HG02759 (cell line): ENCODE measurements at regions not wholly inside any gene's neighbourhood (a gene's known extent, or its start where the extent isn't known, plus 50 kb on each side); places are given as distances from the start of the nearest gene placed in this dataset.

Source experiments
- ATAC-seq: cut with Tn5 transposase; IDR thresholded peaks from one replicate; pipeline ENCODE4 v1.9.1; 2021; ENCODE audit warnings: mild to moderate bottlenecking, moderate library complexity; ENCODE audit not compliant: unreplicated experiment

GRCh38 chr16:51630076-51630475 is 479.0 kb upstream of the SALL1 start:
- ATAC-seq: no peak

- no peak for ATAC-seq
Observed at GRCh38 chr16:51629576-51629975, 478.5 kb upstream of the SALL1 start.

- no peak for ATAC-seq
Observed at GRCh38 chr16:51624080-51624775, 473.2 kb upstream of the SALL1 start.

- ATAC-seq: no peak
Observed at GRCh38 chr16:51621610-51622009, 470.5 kb upstream of the SALL1 start.

- no peak for ATAC-seq
Observed at GRCh38 chr16:51615141-51615540, 464.1 kb upstream of the SALL1 start.

- no peak for ATAC-seq
Observed at GRCh38 chr16:51607201-51607651, 456.2 kb upstream of the SALL1 start.

GRCh38 chr16:51596247-51596646 is 445.2 kb upstream of the SALL1 start:
- ATAC-seq: no peak

GRCh38 chr16:51592535-51593300 is 441.6 kb upstream of the SALL1 start:
- ATAC-seq: no peak

GRCh38 chr16:51592001-51592501 is 441.0 kb upstream of the SALL1 start:
- no peak for ATAC-seq

- ATAC-seq: no peak
Observed at GRCh38 chr16:51591480-51591879, 440.4 kb upstream of the SALL1 start.

- no peak for ATAC-seq
Observed at GRCh38 chr16:51579652-51580360, 428.7 kb upstream of the SALL1 start.

- ATAC-seq: peak; percentile 56
Observed at GRCh38 chr16:51577621-51578303, 426.7 kb upstream of the SALL1 start.

- ATAC-seq: no peak
Observed at GRCh38 chr16:51576498-51577195, 425.6 kb upstream of the SALL1 start.

- no peak for ATAC-seq
Observed at GRCh38 chr16:51573191-51573590, 422.1 kb upstream of the SALL1 start.

- peak; percentile 67 for ATAC-seq
Observed at GRCh38 chr16:51569203-51569931, 418.3 kb upstream of the SALL1 start.

GRCh38 chr16:51567911-51568310 is 416.8 kb upstream of the SALL1 start:
- no peak for ATAC-seq

- ATAC-seq: peak; percentile 55
Observed at GRCh38 chr16:51565184-51565583, 414.1 kb upstream of the SALL1 start.

GRCh38 chr16:51562891-51563290 is 411.8 kb upstream of the SALL1 start:
- no peak for ATAC-seq

GRCh38 chr16:51559901-51560300 is 408.8 kb upstream of the SALL1 start:
- no peak for ATAC-seq

GRCh38 chr16:51557670-51558069 is 406.6 kb upstream of the SALL1 start:
- ATAC-seq: no peak
